ENCODE measurements at regions not wholly inside any gene's neighbourhood (a gene's known extent, or its start where the extent isn't known, plus 50 kb on each side); places are given as distances from the start of the nearest gene placed in this dataset.

DNA sequence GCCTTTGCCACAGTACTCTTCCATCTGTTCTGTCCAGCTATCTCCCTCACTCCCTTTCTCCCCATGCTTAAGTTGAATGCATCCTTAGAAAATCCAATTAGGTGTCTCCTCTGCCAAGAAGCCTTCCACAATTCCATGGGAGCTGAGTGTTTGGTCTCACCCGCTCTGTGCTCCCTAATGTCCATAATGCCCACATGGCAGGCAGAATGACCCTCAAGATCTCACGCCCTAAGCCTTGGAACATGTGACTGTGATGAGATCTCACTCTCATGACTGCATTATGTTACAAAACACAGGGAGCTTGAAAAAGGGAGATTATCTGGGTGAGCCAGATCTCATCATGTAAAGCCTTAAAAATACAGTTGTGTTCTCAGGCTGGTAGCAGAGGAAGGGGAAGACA, 229.4 kb downstream of the OMA1 start (continued):
- no peak for TF ChIP-seq CBX3 (IDR thresholded peaks at IDR 0.05; ENCODE audit: borderline replicate concordance, low read depth)
- no peak for TF ChIP-seq NFXL1 (IDR thresholded peaks at IDR 0.05; ENCODE audit: borderline replicate concordance)
- TF ChIP-seq SREBF1 (IDR thresholded peaks at IDR 0.05; ENCODE audit: low read length) = no peak
- no peak for TF ChIP-seq MYB (IDR thresholded peaks at IDR 0.05; ENCODE audit: borderline replicate concordance, low read depth, low read length)

DNA sequence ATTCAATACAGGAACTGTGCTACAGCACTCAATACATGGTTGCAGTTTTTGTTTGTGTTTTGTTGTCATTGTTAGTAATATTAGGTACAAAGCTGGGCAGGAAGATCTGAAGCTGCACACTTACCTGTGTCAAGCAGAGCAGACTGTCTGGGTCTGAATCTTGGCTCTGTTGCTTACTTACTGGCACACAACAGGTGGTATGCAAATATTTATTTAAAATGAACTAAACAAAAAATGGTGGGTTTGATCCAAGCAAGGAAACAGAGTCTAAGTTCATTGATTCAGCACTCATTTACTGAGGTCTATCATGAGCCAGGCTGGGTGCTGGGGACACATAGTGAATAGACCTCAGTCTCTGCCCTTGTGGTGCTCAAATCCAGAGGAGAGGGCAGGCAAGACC, 230.4 kb downstream of the OMA1 start:
- no peak for DNase-seq (ENCODE audit: low read depth, low spot score)
- Histone ChIP-seq H4K20me1 (ENCODE audit: control insufficient read depth, insufficient read depth) (no peaks in the 10 kb centered on the region), H3K9me3 (replicated peaks; ENCODE audit: control insufficient read depth, insufficient read depth, low read length) (no peaks in the 10 kb centered on the region), H3K79me2 (ENCODE audit: control insufficient read depth, insufficient read depth, low read length) (no peaks in the 10 kb centered on the region), H3K4me1 (ENCODE audit: control insufficient read depth, insufficient read depth, low read length) (no peaks in the 10 kb centered on the region), H3K27ac (ENCODE audit: control insufficient read depth, insufficient read depth) (no peak overlapping the region), H3K36me3 (ENCODE audit: control insufficient read depth in 2 of 2, insufficient read depth in 2 of 2, low read length in 1 of 2) (no peaks in the 10 kb centered on the region), H3K4me3 (no peak overlapping the region), H3K4me2 (ENCODE audit: control insufficient read depth, insufficient read depth) (no peak overlapping the region), H3K9ac (ENCODE audit: control insufficient read depth, insufficient read depth, low read length) (no peak overlapping the region), H3K27me3 (replicated peaks in 1 of 2; ENCODE audit: control insufficient read depth in 2 of 2, insufficient read depth in 2 of 2, low read length in 1 of 2) (no peaks in the 10 kb centered on the region), H2AFZ (ENCODE audit: control insufficient read depth, low read depth, low read length) (no peak overlapping the region)
- intact Hi-C loops (cut with micrococcal nuclease; ENCODE audit: unreplicated experiment) (no loop called here), in situ Hi-C loops (cut with MboI) (no loop called here)
- no peak for FAIRE-seq
- ChIA-PET SMC1A (ENCODE audit: uncharacterized antibody, unreplicated experiment) (no interaction called here), CTCF (no interaction called here), RAD21 (ENCODE audit: unreplicated experiment) (no interaction called here), POLR2A (no interaction called here)
- ATAC-seq = no peak
- TF ChIP-seq RCOR1 (conservative IDR thresholded peaks at IDR 0.05; ENCODE audit: low read depth, low read length) = no peak
- no peak for TF ChIP-seq POLR2A (IDR thresholded peaks at IDR 0.05; ENCODE audit: low read depth, low read length)
- no peak for TF ChIP-seq STAT3 (IDR thresholded peaks at IDR 0.05; ENCODE audit: low read depth, low read length)
- TF ChIP-seq KDM1A (IDR thresholded peaks at IDR 0.05; ENCODE audit: borderline replicate concordance) = no peak
- no peak for TF ChIP-seq MYC (IDR thresholded peaks at IDR 0.05; ENCODE audit: insufficient read depth, insufficient read length, insufficient replicate concordance, low read length, severe bottlenecking)
- TF ChIP-seq, protein P1, sequence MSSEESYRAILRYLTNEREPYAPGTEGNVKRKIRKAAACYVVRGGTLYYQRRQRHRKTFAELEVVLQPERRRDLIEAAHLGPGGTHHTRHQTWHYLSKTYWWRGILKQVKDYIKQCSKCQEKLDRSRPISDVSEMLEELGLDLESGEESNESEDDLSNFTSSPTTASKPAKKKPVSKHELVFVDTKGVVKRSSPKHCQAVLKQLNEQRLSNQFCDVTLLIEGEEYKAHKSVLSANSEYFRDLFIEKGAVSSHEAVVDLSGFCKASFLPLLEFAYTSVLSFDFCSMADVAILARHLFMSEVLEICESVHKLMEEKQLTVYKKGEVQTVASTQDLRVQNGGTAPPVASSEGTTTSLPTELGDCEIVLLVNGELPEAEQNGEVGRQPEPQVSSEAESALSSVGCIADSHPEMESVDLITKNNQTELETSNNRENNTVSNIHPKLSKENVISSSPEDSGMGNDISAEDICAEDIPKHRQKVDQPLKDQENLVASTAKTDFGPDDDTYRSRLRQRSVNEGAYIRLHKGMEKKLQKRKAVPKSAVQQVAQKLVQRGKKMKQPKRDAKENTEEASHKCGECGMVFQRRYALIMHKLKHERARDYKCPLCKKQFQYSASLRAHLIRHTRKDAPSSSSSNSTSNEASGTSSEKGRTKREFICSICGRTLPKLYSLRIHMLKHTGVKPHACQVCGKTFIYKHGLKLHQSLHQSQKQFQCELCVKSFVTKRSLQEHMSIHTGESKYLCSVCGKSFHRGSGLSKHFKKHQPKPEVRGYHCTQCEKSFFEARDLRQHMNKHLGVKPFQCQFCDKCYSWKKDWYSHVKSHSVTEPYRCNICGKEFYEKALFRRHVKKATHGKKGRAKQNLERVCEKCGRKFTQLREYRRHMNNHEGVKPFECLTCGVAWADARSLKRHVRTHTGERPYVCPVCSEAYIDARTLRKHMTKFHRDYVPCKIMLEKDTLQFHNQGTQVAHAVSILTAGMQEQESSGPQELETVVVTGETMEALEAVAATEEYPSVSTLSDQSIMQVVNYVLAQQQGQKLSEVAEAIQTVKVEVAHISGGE (CRISPR knock-in tag; IDR thresholded peaks at IDR 0.05) = no peak
- TF ChIP-seq EP300 (IDR thresholded peaks at IDR 0.05; ENCODE audit: borderline replicate concordance in 1 of 2, control insufficient read depth in 1 of 2, low read depth in 2 of 2, low read length in 2 of 2) = no peak
- TF ChIP-seq NFIC (IDR thresholded peaks at IDR 0.05; ENCODE audit: low read depth, low read length) = no peak
- TF ChIP-seq TCF3 (IDR thresholded peaks at IDR 0.05; ENCODE audit: borderline replicate concordance, insufficient read depth, low read depth, low read length) = no peak
- TF ChIP-seq ZNF217 (IDR thresholded peaks at IDR 0.05) = no peak
- TF ChIP-seq IRF4 (IDR thresholded peaks at IDR 0.05; ENCODE audit: low read depth, low read length) = no peak
- TF ChIP-seq, protein P2, sequence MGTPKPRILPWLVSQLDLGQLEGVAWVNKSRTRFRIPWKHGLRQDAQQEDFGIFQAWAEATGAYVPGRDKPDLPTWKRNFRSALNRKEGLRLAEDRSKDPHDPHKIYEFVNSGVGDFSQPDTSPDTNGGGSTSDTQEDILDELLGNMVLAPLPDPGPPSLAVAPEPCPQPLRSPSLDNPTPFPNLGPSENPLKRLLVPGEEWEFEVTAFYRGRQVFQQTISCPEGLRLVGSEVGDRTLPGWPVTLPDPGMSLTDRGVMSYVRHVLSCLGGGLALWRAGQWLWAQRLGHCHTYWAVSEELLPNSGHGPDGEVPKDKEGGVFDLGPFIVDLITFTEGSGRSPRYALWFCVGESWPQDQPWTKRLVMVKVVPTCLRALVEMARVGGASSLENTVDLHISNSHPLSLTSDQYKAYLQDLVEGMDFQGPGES (IDR thresholded peaks at IDR 0.05) = no peak
- no peak for TF ChIP-seq CHD1 (IDR thresholded peaks at IDR 0.05; ENCODE audit: low read depth, low read length)
- no TSS peak for BruUV-seq (replicated peaks)

Measured in GM12878 (cell line).